CD4-positive, alpha-beta T cell treated with Interferon alpha-2 for 1 hour (primary cell): ENCODE measurements at regions not wholly inside any gene's neighbourhood (a gene's known extent, or its start where the extent isn't known, plus 50 kb on each side); places are given as distances from the start of the nearest gene placed in this dataset.

Experiments
- DNase-seq, 2 donors: peaks; one replicate each; pipeline ENCODE4 v3.0.0-alpha.2; 2020 to 2022

DNA sequence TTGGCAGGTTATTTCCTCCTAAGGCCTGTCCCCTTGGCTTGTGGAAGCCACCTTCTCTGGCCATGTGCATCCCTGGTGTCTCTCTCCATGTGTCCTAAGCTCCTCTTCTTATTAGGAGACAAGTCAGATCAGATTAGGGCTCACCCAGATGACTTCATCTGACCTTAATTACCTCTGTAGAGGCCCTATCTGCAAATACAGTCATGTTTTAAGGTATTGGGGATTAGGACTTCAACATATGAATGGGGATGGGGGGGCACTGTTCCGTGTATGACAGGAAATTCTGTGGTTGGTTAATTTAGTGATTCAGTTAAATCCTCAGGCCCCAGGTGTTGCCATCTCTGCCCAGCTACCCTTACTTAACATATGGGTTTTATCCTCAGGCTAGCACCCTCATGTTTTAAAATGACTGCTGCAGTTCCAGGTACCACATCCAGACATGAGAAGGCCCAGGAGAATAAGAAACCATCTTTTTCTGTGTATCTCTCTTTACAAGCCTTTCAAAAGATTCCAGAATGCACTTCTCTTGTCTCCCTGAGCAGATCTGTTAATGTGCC lies 51.9 kb upstream of the RAI14 start:
- no peak for DNase-seq

DNA sequence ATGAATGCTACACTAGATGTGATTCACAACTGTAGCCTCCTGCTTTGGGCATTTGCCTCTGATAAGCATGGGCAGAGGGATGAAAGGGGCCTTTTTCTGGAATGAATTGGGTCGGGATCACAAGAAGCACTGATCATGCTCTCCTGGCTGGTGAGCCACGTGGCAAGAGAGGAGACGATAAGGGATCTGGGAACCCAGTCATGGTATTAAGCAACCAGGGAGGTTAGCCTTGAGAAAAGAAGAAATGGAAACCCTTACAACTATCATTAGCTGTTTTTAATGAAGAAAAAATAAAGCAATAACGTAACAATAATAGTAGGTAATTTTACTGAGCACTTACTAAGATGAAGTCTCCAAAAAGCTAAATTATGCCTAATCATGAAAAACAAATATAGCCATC lies 50.0 kb upstream of the RAI14 start:
- no peak for DNase-seq
